ENCODE measurements at regions not wholly inside any gene's neighbourhood (a gene's known extent, or its start where the extent isn't known, plus 50 kb on each side); places are given as distances from the start of the nearest gene placed in this dataset.

GRCh38 chr2:239780236-239780994 is 244.7 kb downstream of the NDUFA10 start:
- Histone ChIP-seq H3K4me3 (ENCODE audit: insufficient read depth, low read depth, low read length) (no peak overlapping the region), H3K9me3 (ENCODE audit: control insufficient read depth, low read length) (no peaks in the 10 kb centered on the region), H3K36me3 (ENCODE audit: control insufficient read depth, insufficient read depth, low read length) (no peaks in the 10 kb centered on the region), H3K27ac (ENCODE audit: insufficient read depth, low read depth, low read length, poor library complexity, severe bottlenecking) (no peak overlapping the region), H3K4me1 (ENCODE audit: control insufficient read depth, insufficient read depth, low read length) (no peaks in the 10 kb centered on the region), H3K27me3 (ENCODE audit: control insufficient read depth, insufficient read depth, low read length, poor library complexity, severe bottlenecking) (peaks cover 50% of the 10 kb centered on the region)
- 92 to 94% methylated on average over 19 of the region's 19 CpGs for WGBS, 2 experiments

DNA sequence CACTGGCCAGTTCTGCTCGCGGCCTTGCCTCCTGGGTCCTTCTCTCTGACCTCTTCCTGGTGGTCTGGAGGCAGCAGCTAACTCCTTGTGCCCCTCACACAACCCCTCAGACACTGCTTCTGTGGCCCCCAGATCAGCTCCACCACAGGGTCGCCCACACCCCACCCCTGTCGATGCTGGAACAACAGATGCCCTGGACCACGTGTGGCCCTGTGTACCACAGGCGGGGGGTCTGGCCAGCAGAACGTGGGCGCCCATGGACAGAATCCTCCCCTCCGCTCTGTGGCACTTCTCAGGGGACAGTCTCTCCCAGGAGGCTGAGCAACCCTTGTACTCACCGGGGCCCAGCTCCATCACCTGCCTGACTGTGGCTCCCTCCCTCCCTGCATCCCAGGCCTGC is 245.6 kb downstream of the NDUFA10 start:
- no peaks in the 10 kb centered on the region for H3K36me3 ChIP-seq (ENCODE audit: control insufficient read depth, insufficient read depth, low read length)
- no peaks in the 10 kb centered on the region for H3K4me1 ChIP-seq (ENCODE audit: control insufficient read depth, insufficient read depth, low read length)
- H3K27ac ChIP-seq (ENCODE audit: insufficient read depth, low read depth, low read length, poor library complexity, severe bottlenecking), result no peak overlapping the region
- no peak overlapping the region for H3K4me3 ChIP-seq (ENCODE audit: insufficient read depth, low read depth, low read length)
- 94 to 95% methylated on average over 10 of the region's 10 CpGs for WGBS, 2 experiments
- peaks cover 48% of the 10 kb centered on the region for H3K27me3 ChIP-seq (ENCODE audit: control insufficient read depth, insufficient read depth, low read length, poor library complexity, severe bottlenecking)
- no peaks in the 10 kb centered on the region for H3K9me3 ChIP-seq (ENCODE audit: control insufficient read depth, low read length)

DNA sequence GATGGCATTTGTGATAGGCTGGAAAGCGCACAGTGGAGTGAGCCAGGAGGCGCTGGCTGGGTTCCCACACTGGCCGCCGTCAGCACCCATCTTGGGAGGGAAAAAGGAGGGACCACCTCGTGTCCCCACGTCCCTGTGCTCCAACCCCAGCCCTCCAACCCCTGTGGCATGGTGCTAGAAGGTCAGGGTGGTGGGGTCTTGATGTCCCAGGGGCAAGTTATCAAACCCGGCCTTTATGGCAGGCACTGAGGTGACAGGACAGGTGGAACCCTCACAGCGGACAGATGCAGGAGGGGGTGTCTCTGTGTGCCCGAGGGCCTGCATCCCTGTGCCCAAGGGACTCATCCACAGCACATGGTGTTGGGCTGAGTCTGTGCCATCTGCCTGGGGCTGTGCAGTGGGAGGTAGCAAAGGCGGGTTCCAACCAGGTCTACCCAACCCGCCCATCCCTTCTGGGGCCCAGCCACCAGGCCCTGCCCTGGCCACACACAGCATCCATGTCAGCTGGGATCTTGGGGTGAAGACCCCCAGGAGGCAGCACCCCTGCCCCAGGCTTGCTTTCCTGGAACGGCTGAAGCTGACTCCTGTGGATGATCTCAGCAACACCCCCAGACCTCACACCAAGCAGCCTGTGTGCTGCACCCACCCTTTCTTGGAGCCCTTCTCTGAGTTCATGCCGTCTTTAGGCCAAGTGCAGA is 246.1 kb downstream of the NDUFA10 start:
- 91 to 93% methylated on average over 13 of the region's 13 CpGs for WGBS, 2 experiments
- H3K27ac ChIP-seq (ENCODE audit: insufficient read depth, low read depth, low read length, poor library complexity, severe bottlenecking), result no peak overlapping the region
- peaks cover 47% of the 10 kb centered on the region for H3K27me3 ChIP-seq (ENCODE audit: control insufficient read depth, insufficient read depth, low read length, poor library complexity, severe bottlenecking)

DNA sequence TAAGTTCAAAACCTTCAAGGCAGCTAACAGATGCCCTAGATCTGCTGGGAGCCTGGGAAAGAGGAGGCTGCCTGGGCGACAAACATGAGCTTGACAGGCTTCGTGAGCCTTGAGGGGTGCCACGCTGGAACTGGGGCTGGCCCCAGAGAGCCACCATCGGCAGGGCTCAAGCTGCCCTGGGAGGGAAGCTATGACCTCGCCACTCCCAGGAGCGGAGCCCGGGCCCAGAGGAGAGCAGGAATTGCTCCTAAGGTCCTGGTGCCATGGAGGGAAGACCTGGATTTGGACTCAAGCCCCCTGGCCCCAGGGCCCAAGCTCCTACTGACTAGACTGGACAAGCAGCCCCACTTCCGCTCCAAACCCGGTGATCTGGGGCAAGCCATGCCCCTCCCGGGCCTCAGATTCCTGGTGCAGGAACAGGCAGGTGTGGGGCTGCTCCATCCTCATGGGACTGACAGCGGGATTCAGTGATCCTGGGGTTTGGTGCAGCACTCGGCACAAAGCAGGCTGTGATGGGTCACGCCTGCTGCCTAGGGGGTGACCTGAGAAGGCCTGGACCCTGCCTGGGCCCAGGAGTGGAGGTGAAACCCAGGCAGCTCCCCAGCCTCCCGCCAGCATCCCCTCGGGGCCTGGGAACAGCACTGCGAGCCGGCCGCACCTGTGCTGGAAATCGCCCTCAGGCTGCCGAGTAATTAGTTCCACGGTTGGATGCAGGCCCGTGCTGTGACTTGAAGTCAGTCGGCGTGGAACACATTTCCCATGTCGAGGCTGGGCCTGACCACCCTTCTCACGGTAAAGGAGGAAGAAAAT is 246.9 kb downstream of the NDUFA10 start:
- no peaks in the 10 kb centered on the region for H3K9me3 ChIP-seq (ENCODE audit: control insufficient read depth, low read length)
- 90% methylated on average over 26 of the region's 26 CpGs for WGBS, 2 experiments
- H3K27me3 ChIP-seq (ENCODE audit: control insufficient read depth, insufficient read depth, low read length, poor library complexity, severe bottlenecking), result peaks cover 43% of the 10 kb centered on the region
- no peak overlapping the region for H3K27ac ChIP-seq (ENCODE audit: insufficient read depth, low read depth, low read length, poor library complexity, severe bottlenecking)
- H3K4me1 ChIP-seq (ENCODE audit: control insufficient read depth, insufficient read depth, low read length), result no peaks in the 10 kb centered on the region
- no peak overlapping the region for H3K4me3 ChIP-seq (ENCODE audit: insufficient read depth, low read depth, low read length)
- no peaks in the 10 kb centered on the region for H3K36me3 ChIP-seq (ENCODE audit: control insufficient read depth, insufficient read depth, low read length)

More for the DNA sequence above, 246.1 kb downstream of the NDUFA10 start:
- H3K4me3 ChIP-seq (ENCODE audit: insufficient read depth, low read depth, low read length), result no peak overlapping the region
- no peaks in the 10 kb centered on the region for H3K36me3 ChIP-seq (ENCODE audit: control insufficient read depth, insufficient read depth, low read length)
- no peaks in the 10 kb centered on the region for H3K4me1 ChIP-seq (ENCODE audit: control insufficient read depth, insufficient read depth, low read length)
- H3K9me3 ChIP-seq (ENCODE audit: control insufficient read depth, low read length), result no peaks in the 10 kb centered on the region

DNA sequence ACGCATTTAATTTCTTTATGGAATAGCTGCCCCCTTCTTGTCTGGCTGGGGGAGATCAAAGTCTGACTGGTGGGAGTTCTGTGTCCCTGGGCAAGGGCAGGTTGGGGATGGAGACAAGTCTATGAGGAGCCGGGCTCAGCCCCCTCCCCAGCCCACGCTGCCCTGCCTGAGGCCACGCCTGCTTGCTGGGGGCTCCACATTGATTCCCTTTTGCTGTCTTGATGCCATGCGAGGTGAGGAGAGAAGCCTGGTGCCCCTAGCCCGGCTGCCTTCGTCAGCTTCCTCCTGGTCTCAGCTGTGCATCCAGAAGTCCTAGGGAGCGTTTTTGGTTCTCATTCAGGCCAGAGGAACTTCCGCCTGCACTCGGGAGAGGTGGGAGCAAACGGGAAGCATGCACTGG is 247.9 kb downstream of the NDUFA10 start:
- Histone ChIP-seq H3K27ac (ENCODE audit: insufficient read depth, low read depth, low read length, poor library complexity, severe bottlenecking) (no peak overlapping the region), H3K27me3 (ENCODE audit: control insufficient read depth, insufficient read depth, low read length, poor library complexity, severe bottlenecking) (peaks cover 32% of the 10 kb centered on the region), H3K4me1 (ENCODE audit: control insufficient read depth, insufficient read depth, low read length) (no peaks in the 10 kb centered on the region), H3K9me3 (ENCODE audit: control insufficient read depth, low read length) (no peaks in the 10 kb centered on the region), H3K4me3 (ENCODE audit: insufficient read depth, low read depth, low read length) (no peak overlapping the region), H3K36me3 (ENCODE audit: control insufficient read depth, insufficient read depth, low read length) (no peaks in the 10 kb centered on the region)
- 91 to 94% methylated on average over 11 of the region's 11 CpGs for WGBS, 2 experiments

DNA sequence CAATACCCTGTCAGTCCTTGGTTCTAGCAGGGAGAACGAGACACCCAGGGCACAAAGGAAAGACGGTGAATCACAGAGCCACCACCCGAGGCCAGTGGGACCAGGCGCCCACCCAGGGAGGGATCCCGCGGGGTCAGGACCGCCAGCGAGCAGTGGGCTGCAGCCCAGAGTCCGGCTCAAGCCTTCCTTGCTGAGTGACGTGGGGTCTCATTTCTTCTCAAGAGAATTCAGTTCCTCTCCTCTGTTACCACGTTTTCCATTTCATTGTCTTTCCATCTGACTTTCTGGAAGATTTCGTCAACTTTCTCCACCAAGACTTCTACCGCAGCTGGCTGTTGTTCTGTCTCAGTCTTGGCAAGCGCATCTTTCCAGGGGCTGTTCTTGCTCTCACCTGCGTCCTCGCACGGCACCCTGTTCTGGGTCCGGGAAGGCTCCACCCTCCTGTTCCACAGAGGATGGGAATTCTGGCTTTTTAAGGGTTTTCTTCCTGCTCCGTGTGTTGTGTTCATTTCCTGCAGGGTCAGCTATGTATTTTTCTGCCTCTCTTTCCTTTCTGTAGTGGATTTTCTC is 248.6 kb downstream of the NDUFA10 start:
- peaks cover 25% of the 10 kb centered on the region for H3K27me3 ChIP-seq (ENCODE audit: control insufficient read depth, insufficient read depth, low read length, poor library complexity, severe bottlenecking)
- no peak overlapping the region for H3K4me3 ChIP-seq (ENCODE audit: insufficient read depth, low read depth, low read length)
- H3K27ac ChIP-seq (ENCODE audit: insufficient read depth, low read depth, low read length, poor library complexity, severe bottlenecking), result no peak overlapping the region
- H3K4me1 ChIP-seq (ENCODE audit: control insufficient read depth, insufficient read depth, low read length), result no peaks in the 10 kb centered on the region
- H3K36me3 ChIP-seq (ENCODE audit: control insufficient read depth, insufficient read depth, low read length), result no peaks in the 10 kb centered on the region
- 93% methylated on average over 19 of the region's 19 CpGs for WGBS, 2 experiments
- no peaks in the 10 kb centered on the region for H3K9me3 ChIP-seq (ENCODE audit: control insufficient read depth, low read length)

DNA sequence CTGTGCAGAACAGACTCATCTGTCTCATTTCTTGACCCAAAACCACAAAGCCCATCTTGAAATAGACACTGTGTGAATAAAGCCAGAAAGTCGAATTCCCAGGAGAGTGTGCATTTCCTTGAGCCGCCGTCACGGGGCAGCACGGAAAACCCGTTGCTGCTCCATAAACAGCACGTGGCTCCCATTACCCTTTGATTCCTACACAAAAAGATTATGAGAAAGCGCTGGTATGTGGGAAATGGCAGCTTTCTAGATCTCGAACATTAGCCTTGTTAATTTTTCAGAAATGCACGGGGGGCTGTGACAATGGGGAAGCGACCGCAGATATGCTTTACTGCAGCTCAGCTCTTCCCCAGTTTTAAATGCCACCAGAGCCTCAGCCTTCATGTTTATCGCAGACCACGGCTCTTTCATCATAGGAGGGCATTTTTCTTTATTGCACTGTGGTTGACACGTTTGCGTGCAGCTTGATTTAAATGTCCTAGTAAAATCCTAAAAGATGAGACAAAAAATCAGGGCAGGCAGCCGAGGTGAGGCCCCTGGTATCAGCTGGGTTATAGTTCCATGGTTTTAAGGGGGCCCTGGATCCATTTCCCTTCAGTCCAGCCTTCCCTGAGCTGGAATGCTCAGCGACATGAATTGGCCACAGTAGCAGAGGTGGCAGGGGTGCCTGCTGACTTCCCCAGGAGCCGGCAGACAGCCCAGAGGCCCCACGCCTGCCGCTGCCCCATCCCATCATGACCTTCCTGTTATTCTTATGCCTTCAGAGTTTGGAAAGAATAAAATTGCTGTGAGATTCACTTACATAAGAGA is 249.3 kb downstream of the NDUFA10 start:
- peaks cover 5% of the 10 kb centered on the region for H3K9me3 ChIP-seq (ENCODE audit: control insufficient read depth, low read length)
- H3K4me1 ChIP-seq (ENCODE audit: control insufficient read depth, insufficient read depth, low read length), result no peaks in the 10 kb centered on the region
- H3K27me3 ChIP-seq (ENCODE audit: control insufficient read depth, insufficient read depth, low read length, poor library complexity, severe bottlenecking), result peaks cover 19% of the 10 kb centered on the region
- no peak overlapping the region for H3K4me3 ChIP-seq (ENCODE audit: insufficient read depth, low read depth, low read length)
- H3K36me3 ChIP-seq (ENCODE audit: control insufficient read depth, insufficient read depth, low read length), result no peaks in the 10 kb centered on the region
- 86 to 89% methylated on average over 21 of the region's 21 CpGs for WGBS, 2 experiments
- no peak overlapping the region for H3K27ac ChIP-seq (ENCODE audit: insufficient read depth, low read depth, low read length, poor library complexity, severe bottlenecking)

GRCh38 chr2:239774933-239775622 is 250.1 kb downstream of the NDUFA10 start:
- peaks cover 15% of the 10 kb centered on the region for H3K27me3 ChIP-seq (ENCODE audit: control insufficient read depth, insufficient read depth, low read length, poor library complexity, severe bottlenecking)
- peaks cover 5% of the 10 kb centered on the region for H3K9me3 ChIP-seq (ENCODE audit: control insufficient read depth, low read length)
- H3K4me3 ChIP-seq (ENCODE audit: insufficient read depth, low read depth, low read length), result no peak overlapping the region
- H3K36me3 ChIP-seq (ENCODE audit: control insufficient read depth, insufficient read depth, low read length), result no peaks in the 10 kb centered on the region
- no peak overlapping the region for H3K27ac ChIP-seq (ENCODE audit: insufficient read depth, low read depth, low read length, poor library complexity, severe bottlenecking)
- WGBS, 2 experiments, result 94% methylated on average over 17 of the region's 17 CpGs
- H3K4me1 ChIP-seq (ENCODE audit: control insufficient read depth, insufficient read depth, low read length), result no peaks in the 10 kb centered on the region

GRCh38 chr2:239774142-239774462 is 251.0 kb downstream of the NDUFA10 start:
- WGBS, 2 experiments, result 92 to 94% methylated on average over 4 of the region's 4 CpGs
- H3K36me3 ChIP-seq (ENCODE audit: control insufficient read depth, insufficient read depth, low read length), result no peaks in the 10 kb centered on the region

More at GRCh38 chr2:239774142-239774462, 251.0 kb downstream of the NDUFA10 start:
- Histone ChIP-seq H3K27ac (ENCODE audit: insufficient read depth, low read depth, low read length, poor library complexity, severe bottlenecking) (no peak overlapping the region), H3K4me1 (ENCODE audit: control insufficient read depth, insufficient read depth, low read length) (no peaks in the 10 kb centered on the region), H3K9me3 (ENCODE audit: control insufficient read depth, low read length) (peaks cover 5% of the 10 kb centered on the region), H3K27me3 (ENCODE audit: control insufficient read depth, insufficient read depth, low read length, poor library complexity, severe bottlenecking) (peaks cover 15% of the 10 kb centered on the region), H3K4me3 (ENCODE audit: insufficient read depth, low read depth, low read length) (no peak overlapping the region)
